ENCODE measurements at regions not wholly inside any gene's neighbourhood (a gene's known extent, or its start where the extent isn't known, plus 50 kb on each side); places are given as distances from the start of the nearest gene placed in this dataset.

GRCh38 chr10:129005804-129006203 lies 461.2 kb upstream of the MGMT start:
- Histone ChIP-seq H3K4me2 (no peak overlapping the region), H3K36me3 (replicated peaks in 1 of 2; ENCODE audit: control insufficient read depth in 1 of 2, insufficient read depth in 2 of 2, low read length in 1 of 2) (no peaks in the 10 kb centered on the region), H3K27me3 (ENCODE audit: insufficient read depth) (no peaks in the 10 kb centered on the region), H3K79me2 (ENCODE audit: insufficient read depth) (no peaks in the 10 kb centered on the region), H3K4me1 (ENCODE audit: control insufficient read depth in 1 of 2, insufficient read depth in 2 of 2, low read depth in 1 of 2, low read length in 1 of 2) (no peaks in the 10 kb centered on the region), H3K9me2 (no peaks in the 10 kb centered on the region), H3K27ac (ENCODE audit: low read depth in 2 of 2, low read length in 1 of 2) (no peak overlapping the region), H3K4me3 (ENCODE audit: low read depth in 2 of 2, low read length in 1 of 2) (no peak overlapping the region), H3K9me3 (no peaks in the 10 kb centered on the region; the same call in 1 of the 2 replicates), H3K9ac (no peak overlapping the region), H4K20me1 (ENCODE audit: insufficient read depth) (no peaks in the 10 kb centered on the region), H2AFZ (ENCODE audit: low read depth) (no peak overlapping the region), H3F3A (replicated peaks; ENCODE audit: insufficient read depth) (no peaks in the 10 kb centered on the region)
- no peak for DNase-seq
- 18% methylated on average over 3 of the region's 3 CpGs for WGBS (ENCODE audit: low lambda C conversion rate)
- CTCF ChIA-PET: no interaction called here
- POLR2A ChIA-PET: no interaction called here
- TF ChIP-seq YY1 (IDR thresholded peaks at IDR 0.05; ENCODE audit: low read depth) (no peak), USF2 (IDR thresholded peaks at IDR 0.05; ENCODE audit: borderline replicate concordance, low read depth, low read length) (no peak), IRF3 (IDR thresholded peaks at IDR 0.05; ENCODE audit: low read depth, low read length) (no peak), NFIC (IDR thresholded peaks at IDR 0.05; ENCODE audit: borderline replicate concordance) (no peak), RFX5 (IDR thresholded peaks at IDR 0.05; ENCODE audit: low read length) (no peak), REST (IDR thresholded peaks at IDR 0.05; ENCODE audit: low read depth, low read length) (no peak), TCF12 (IDR thresholded peaks at IDR 0.05) (no peak), FOXJ3 (CRISPR knock-in tag; IDR thresholded peaks at IDR 0.05) (no peak), TAF1 (IDR thresholded peaks at IDR 0.05; ENCODE audit: borderline replicate concordance, low read depth, low read length) (no peak), NRF1 (IDR thresholded peaks at IDR 0.05; ENCODE audit: low read depth, low read length) (no peak), MAX (IDR thresholded peaks at IDR 0.05; ENCODE audit: low read depth) (no peak), JUND (IDR thresholded peaks at IDR 0.05) (no peak), POLR2AphosphoS5 (IDR thresholded peaks at IDR 0.05; ENCODE audit: low read depth, low read length) (no peak), CTCF (IDR thresholded peaks at IDR 0.05) (no peak), MEF2A (IDR thresholded peaks at IDR 0.05; ENCODE audit: borderline replicate concordance, low read depth) (no peak), CHD2 (IDR thresholded peaks at IDR 0.05; ENCODE audit: low read length, partially characterized antibody) (no peak), SIN3A (IDR thresholded peaks at IDR 0.05; ENCODE audit: borderline replicate concordance, low read depth, low read length) (no peak), MXI1 (IDR thresholded peaks at IDR 0.05; ENCODE audit: low read depth, low read length) (no peak), RCOR1 (IDR thresholded peaks at IDR 0.05; ENCODE audit: low read length) (no peak), ZBTB33 (IDR thresholded peaks at IDR 0.05; ENCODE audit: borderline replicate concordance, low read depth) (no peak)
